Right atrium auricular region (tissue), 2 donors: ENCODE measurements at regions not wholly inside any gene's neighbourhood (a gene's known extent, or its start where the extent isn't known, plus 50 kb on each side); places are given as distances from the start of the nearest gene placed in this dataset.
A peak's percentile ranks its signal among the peaks of the same experiment; 100 is the strongest.

ENCODE experiments used
- DNase-seq: peaks from one replicate; pipeline ENCODE4 v3.0.0-alpha.2; 2019; ENCODE audit warnings: low spot score
- H3K27ac ChIP-seq, 2 donors: fragments of 200-600 bp; sonication (generic); 1 replicate in 1 of 2; 2 replicates in 1 of 2; pipeline ENCODE4 v1.5.1; 2016 to 2019
- H3K27me3 ChIP-seq, 2 donors: fragments of 200-600 bp; sonication (generic); one replicate each; pipeline versions ENCODE4 v1.5.1 to v1.6.0; 2017 to 2019
- H3K36me3 ChIP-seq: fragments of 200-600 bp; sonication (generic); one replicate; pipeline ENCODE4 v1.5.1; 2016
- H3K4me1 ChIP-seq, 2 donors: fragments of 200-600 bp; sonication (generic); one replicate each; pipeline versions ENCODE4 v1.5.1 to v1.6.0; 2017 to 2019
- H3K4me3 ChIP-seq, 2 donors: fragments of 200-600 bp; sonication (generic); 1 replicate in 1 of 2; 2 replicates in 1 of 2; pipeline ENCODE4 v1.5.1; 2017 to 2019; ENCODE audit warnings: mild to moderate bottlenecking in 1 of 2, moderate library complexity in 1 of 2
- H3K9me3 ChIP-seq, 2 donors: fragments of 200-600 bp; sonication (generic); one replicate each; pipeline ENCODE4 v1.5.1; 2019
- TF ChIP-seq, protein P1 (sequence below), 2 donors: fragments of 200-600 bp; sonication (generic); IDR thresholded peaks; one replicate each; pipeline ENCODE4 v1.5.1; 2019; ENCODE audit warnings: antibody characterized with exemption in 2 of 2

- Histone ChIP-seq H3K4me1 (peaks cover 0 to 8% of the 10 kb centered on the region in 2 donors), H3K27me3 (no peaks in the 10 kb centered on the region), H3K27ac (peak overlapping the region in 1 of 2 donors; percentile 40), H3K36me3 (no peaks in the 10 kb centered on the region), H3K4me3 (no peak overlapping the region), H3K9me3 (no peaks in the 10 kb centered on the region)
- TF ChIP-seq, protein P1, sequence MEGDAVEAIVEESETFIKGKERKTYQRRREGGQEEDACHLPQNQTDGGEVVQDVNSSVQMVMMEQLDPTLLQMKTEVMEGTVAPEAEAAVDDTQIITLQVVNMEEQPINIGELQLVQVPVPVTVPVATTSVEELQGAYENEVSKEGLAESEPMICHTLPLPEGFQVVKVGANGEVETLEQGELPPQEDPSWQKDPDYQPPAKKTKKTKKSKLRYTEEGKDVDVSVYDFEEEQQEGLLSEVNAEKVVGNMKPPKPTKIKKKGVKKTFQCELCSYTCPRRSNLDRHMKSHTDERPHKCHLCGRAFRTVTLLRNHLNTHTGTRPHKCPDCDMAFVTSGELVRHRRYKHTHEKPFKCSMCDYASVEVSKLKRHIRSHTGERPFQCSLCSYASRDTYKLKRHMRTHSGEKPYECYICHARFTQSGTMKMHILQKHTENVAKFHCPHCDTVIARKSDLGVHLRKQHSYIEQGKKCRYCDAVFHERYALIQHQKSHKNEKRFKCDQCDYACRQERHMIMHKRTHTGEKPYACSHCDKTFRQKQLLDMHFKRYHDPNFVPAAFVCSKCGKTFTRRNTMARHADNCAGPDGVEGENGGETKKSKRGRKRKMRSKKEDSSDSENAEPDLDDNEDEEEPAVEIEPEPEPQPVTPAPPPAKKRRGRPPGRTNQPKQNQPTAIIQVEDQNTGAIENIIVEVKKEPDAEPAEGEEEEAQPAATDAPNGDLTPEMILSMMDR (IDR thresholded peaks at IDR 0.05) = no peak
- no peak for DNase-seq
Measured at GRCh38 chr9:12964271-12964670, 189.5 kb downstream of the LURAP1L start.

- TF ChIP-seq, protein P1 (IDR thresholded peaks at IDR 0.05) = no peak
- H3K27me3 ChIP-seq = no peaks in the 10 kb centered on the region
- no peaks in the 10 kb centered on the region for H3K36me3 ChIP-seq
- no peaks in the 10 kb centered on the region for H3K9me3 ChIP-seq
- H3K4me3 ChIP-seq = no peak overlapping the region
- no peak overlapping the region for H3K27ac ChIP-seq
- peaks cover 0 to 8% of the 10 kb centered on the region in 2 donors for H3K4me1 ChIP-seq
- no peak for DNase-seq
Measured at GRCh38 chr9:12965303-12965702, 190.5 kb downstream of the LURAP1L start.

DNA sequence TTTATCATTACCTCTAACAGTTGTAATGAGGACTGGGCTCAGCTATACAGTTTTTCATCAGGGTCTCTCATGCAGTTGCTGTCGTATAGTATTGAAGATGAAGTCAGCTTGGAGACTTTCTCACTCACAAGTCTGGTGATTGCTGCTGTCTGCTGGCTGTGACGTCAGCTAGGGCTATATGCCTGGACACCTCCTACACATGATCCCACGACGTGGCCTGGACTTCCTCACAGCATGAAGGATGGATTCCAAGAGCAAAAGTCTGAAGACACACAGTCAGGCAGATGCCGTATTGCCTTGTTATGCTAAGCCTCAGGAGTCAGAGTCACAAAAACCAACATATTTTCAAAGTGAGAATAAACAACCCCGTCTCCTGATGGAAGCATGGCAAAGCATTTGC lies 193.3 kb downstream of the LURAP1L start:
- no peak for DNase-seq
- TF ChIP-seq, protein P1 (IDR thresholded peaks at IDR 0.05) = no peak
- Histone ChIP-seq H3K9me3 (no peaks in the 10 kb centered on the region), H3K27ac (no peak overlapping the region), H3K36me3 (no peaks in the 10 kb centered on the region), H3K27me3 (no peaks in the 10 kb centered on the region), H3K4me1 (peaks cover 0 to 17% of the 10 kb centered on the region in 2 donors), H3K4me3 (no peak overlapping the region)

DNA sequence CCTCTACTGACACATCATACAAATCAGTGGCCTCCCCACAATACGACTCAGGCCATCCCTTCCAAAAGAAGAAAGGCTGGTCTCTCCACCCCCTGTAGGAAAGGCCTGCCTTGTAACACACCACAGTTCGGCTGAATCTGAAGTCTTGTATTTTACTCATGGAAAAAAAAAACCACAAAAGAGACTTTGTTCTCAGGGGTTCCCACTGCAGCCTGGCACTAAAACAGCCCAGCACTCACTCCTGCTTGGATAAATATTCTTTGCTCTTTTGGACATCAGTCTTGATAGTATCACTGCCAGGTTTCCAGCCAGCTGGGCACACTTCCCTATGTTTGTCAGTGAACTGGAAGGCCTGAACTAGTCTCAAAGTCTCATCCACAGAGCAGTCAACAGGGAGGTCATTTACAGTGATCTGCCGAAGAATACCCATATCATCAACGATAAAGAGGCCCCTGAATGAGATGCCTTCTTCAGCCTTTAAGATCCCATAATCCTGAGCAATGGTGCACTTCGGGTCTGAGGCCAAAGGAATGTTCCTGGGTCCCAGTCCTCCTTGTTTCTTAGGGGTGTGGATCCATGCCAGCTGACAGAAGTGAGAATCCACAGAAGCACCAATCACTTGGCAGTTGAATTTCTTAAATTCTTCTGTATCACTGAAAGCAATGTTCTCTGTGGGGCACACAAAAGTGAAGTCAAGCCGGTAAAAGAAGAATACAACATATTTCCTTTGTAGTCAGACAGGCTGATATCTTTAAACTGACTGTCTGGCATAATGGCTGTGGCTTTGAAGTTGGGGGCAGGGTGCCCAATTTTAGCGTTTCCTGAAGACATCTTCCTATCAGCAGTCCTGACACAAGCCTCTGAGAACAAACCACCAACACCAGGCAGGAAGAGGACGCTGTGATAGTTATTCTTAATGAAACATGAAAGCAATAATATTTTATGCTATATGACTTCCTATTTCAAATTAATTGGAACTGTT lies 198.1 kb downstream of the LURAP1L start:
- DNase-seq = no peak
- Histone ChIP-seq H3K9me3 (no peaks in the 10 kb centered on the region), H3K36me3 (no peaks in the 10 kb centered on the region), H3K4me3 (no peak overlapping the region), H3K27me3 (no peaks in the 10 kb centered on the region), H3K27ac (peak overlapping the region; percentile 39 to 53), H3K4me1 (peaks cover 0 to 16% of the 10 kb centered on the region in 2 donors)
- TF ChIP-seq, protein P1 (IDR thresholded peaks at IDR 0.05) = no peak

DNA sequence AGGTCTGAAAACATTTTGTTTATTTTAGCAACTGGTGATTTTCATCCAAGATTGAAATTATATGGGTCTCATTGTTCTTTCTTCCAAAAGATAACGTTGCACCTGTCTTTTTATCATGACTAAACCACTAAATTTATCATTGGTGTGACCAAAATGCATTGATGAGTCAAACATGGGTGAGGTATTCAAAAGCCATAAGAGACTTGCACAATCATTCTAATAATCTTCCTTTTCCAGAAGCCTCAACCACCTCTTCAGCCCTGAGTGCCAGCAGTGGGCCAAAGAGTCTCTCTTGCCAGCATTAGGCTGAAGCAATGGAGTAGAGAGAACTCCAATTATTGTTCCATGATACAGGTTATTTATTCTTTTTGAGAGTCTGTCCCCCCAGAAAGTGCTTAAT lies 198.9 kb downstream of the LURAP1L start:
- no peak overlapping the region for H3K27ac ChIP-seq
- no peak overlapping the region for H3K4me3 ChIP-seq
- DNase-seq = no peak

More for the DNA sequence above, 198.9 kb downstream of the LURAP1L start:
- H3K27me3 ChIP-seq = no peaks in the 10 kb centered on the region
- peaks cover 0 to 16% of the 10 kb centered on the region in 2 donors for H3K4me1 ChIP-seq
- H3K9me3 ChIP-seq = no peaks in the 10 kb centered on the region
- no peaks in the 10 kb centered on the region for H3K36me3 ChIP-seq
- TF ChIP-seq, protein P1 (IDR thresholded peaks at IDR 0.05) = no peak
